NCI-H524 treated with DMSO at 0.1 percent for 48 hours (cell line): ENCODE measurements at regions not wholly inside any gene's neighbourhood (a gene's known extent, or its start where the extent isn't known, plus 50 kb on each side); places are given as distances from the start of the nearest gene placed in this dataset.
"Not testable (repeated sequence)": the region's sequence is repeated elsewhere in the genome, so short reads cannot be mapped to it uniquely, and the experiment has no call there.

ENCODE experiments used
- DNase-seq: peaks from one replicate; lab custom pipeline; 2025; lab: John Stamatoyannopoulos, UW

- DNase-seq, result no peak
These were observed 120.5 kb downstream of the PHETA1 start for GRCh38 chr12:111248236-111249017.

- no peak for DNase-seq
These were observed 121.7 kb downstream of the PHETA1 start for GRCh38 chr12:111247083-111247783.

GRCh38 chr12:111246477-111247011, 122.4 kb downstream of the PHETA1 start:
- no peak for DNase-seq

DNA sequence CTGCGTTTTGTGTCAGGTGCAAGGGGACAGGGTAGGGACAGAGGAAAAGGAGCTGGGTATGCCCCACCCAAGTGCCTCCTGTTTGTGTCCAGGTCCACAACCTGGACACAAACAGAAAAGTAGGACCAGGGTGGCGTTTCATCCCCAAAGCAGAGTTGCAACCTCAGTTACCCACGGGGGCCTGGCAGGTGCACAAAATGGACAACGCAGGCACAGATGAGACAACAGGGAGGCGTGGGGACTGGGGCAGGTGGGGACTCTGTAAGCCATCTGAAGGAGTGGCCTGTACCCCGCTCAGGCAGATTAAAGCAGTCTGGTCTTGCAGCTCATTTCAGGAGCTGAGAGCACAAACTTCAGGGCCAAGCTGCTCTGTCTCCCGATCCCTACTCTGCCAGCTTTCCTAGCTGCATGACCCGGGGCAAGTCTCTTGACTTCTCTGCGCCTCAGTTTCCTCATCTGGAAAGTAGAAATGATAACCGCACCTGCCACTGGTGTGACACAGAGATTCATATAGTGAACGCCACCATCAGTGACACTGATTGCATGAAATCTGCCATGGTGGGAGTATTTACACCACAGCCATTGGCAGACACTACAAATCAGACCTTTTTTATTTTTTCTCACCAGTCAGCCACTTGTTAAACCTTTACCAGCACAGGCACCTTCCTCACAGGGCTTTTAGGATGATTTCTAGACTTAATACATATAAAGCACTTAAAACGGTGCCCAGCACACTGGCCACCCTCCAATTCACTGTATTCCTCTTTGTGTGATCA, 123.0 kb downstream of the PHETA1 start:
- DNase-seq, result no peak

GRCh38 chr12:111244673-111245072, 124.2 kb downstream of the PHETA1 start:
- no peak for DNase-seq

DNA sequence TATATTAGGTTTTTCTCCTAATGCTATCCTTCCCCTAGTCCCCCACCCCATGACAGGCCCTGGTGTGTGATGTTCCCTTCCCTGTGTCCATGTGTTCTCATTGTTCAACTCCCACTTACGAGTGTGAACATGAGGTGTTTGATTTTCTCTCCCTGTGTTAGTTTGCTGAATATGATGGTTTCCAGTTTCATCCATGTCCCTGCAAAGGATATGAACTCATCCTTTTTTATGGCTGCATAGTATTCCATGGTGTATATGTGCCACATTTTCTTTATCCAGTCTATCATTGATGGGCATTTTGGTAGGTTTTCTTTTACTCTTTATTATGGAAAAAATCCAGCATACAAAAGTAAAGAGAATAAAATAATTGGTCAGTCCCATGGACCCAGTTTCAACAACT, 126.1 kb downstream of the PHETA1 start:
- not testable (repeated sequence) for DNase-seq

DNA sequence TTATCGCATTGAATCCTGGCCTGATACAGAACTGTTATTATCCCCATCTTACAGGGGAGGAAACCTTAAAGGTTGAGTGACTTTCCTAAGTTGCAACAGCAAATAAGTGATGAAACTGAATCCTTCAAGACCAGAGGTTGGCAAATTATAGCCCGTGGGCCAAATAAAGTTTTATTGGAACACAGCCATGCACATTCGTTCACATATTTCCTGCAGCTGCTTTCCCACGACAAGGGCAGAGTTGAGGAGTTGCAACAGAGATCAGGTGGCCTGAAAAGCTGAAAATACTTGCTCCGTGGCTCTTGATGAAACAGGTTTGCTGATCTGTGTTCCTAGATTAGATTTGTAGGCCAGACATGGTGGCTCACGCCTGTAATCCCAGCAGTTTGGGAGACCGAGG, 126.7 kb downstream of the PHETA1 start:
- no peak for DNase-seq

- DNase-seq, result no peak
These were observed 128.5 kb downstream of the PHETA1 start for GRCh38 chr12:111240374-111240773.

- DNase-seq, result no peak
These were observed 129.7 kb downstream of the PHETA1 start for GRCh38 chr12:111239235-111239634.

DNA sequence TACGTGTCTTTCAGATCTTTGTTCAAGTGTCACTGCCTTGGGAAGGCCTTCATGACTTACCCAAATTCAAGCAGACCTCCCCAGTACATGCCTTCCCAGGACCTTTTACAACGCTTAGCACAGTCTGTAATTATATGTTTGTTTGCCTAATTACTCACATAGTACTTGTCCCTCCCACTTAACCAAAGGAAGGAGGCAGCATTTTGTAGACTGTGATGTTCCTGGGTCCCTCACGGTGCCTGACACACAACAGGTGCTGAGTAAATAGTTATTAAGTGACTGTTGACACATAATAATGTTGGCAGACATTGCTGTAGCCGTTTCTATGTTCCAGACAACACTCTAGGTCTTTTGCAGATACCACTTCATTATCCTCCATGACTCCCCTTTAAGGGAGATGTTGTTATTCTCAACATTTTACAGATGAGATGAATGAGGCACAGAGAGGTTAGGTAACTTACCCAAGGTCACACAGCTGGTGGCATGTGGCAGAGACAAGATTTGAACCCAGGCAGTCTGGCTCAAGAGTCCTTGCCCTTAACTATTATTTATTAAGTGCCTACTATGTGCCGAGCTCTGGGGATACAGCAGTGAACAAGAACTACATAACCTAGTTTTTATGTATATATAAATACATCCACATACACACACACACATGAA, 130.7 kb downstream of the PHETA1 start:
- DNase-seq, result no peak

GRCh38 chr12:111234491-111234890, 134.4 kb downstream of the PHETA1 start:
- not testable (repeated sequence) for DNase-seq

DNA sequence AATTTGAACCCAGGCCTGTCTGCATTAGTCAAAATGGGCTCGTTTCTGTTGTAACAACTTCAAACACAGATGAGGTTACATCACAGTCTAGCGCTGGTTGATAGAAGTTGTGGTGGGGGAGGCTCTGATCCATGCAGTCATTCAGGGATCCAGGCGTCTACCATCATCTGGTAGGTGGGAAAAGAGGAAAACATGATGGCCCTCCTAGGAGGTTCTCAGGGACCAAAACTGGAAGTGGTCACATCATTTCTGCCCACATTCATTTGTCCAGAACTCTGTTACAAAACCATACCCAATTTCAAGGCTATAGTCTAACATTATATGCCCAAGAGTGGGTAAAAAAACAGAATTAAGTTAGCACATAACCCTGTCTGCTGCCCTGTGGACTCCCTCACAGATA, 135.1 kb downstream of the PHETA1 start:
- DNase-seq, result no peak

GRCh38 chr12:111230649-111231048, 138.2 kb downstream of the PHETA1 start:
- no peak for DNase-seq

DNA sequence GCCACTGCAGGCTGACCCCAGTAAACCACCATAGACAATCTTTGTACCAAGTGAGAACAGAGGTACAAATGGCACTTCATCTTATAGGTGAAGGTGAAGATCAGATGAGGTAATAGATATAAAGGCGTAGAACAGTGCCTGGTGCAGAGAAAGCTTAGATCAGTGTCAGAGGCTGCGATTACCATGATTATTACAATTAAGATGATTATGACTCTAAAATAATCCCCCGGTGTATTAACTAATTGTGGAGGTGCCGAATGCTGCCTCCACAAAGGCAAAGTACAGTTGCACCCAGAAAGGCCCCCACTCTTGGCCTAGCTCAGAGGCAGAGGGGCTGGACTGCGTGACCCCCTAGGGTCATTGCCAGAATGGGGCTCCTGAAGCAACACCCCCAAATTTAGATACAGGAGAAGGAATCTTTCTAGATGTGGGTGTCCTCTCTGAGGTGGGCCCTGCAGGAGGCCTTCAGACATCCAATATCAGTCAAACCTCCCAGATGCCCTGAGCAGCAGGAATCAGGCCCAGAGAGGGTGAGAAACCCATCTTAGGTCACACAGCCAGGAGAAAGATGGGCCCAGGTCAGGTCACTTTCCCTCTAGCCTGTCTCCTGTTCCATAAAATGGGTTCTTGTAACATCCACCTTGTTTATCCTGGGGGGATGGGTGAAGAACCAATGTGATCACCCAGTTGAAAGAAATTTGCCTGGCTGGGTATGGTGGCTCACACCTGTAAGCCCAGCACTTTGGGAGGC, 139.8 kb downstream of the PHETA1 start:
- no peak for DNase-seq

DNA sequence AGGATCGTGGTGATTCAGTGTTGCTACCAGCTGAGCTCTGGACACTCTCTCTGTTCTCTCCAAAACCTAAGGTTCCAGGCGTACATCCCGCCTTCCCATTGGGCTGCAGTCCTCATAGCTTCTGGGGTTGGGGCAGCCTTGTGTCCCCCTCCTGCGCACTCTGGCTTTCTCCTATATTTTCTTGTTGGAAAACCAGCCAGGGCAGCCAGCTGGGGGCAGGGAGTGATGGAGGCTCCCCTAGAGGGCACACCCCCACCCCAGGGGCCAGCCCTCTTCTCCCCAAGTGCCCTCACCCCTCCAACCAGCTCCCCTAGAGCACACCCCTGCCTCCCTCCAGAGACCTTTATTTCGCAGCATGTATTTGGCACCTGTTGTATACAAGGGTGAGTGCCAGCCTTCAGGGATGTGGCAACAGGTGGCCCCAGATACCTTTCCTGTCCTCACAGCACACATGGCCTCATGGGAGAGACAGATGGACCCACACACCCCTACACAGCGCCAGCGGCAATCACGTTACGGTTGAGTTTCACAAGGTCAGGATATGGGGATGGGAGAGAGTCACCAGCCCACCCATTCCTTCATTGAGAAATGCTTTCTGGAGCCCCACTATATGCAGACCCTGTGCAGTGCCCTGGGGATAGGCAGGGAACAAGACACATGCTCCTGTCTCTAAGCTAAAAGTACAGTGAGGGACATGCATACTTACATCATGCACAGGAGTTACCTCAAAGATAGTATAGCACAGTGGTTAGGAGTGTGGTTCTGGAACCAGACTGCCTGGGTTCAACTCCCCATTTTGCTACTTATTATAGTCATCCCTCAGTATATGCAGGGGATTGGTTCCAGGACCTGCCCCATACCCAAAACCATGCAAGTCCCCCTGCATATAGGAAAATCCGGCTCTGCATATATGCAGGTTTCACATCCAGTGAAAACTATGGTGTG, 141.1 kb downstream of the PHETA1 start:
- DNase-seq, result no peak

GRCh38 chr12:111226680-111227079, 142.2 kb downstream of the PHETA1 start:
- no peak for DNase-seq

DNA sequence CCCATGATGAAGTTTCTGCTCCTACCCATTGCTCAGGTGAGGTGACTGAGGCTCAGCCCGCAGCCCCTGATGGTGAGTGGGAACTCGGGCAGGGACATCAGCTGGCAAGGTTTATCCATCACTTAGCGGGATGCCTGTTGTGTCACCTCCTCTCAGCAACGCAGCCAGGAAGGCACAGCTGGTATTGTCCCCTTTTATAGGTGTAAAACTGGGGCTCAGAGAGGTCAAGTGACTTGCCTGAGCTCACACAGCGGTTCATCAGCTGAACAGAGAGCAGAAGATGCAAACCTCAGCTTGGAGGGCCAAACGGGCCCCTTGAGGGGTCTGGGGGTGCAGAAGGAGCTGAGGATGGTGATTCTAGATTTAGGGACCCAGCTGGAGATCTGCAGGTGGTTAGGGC, 143.6 kb downstream of the PHETA1 start:
- DNase-seq, result no peak

DNA sequence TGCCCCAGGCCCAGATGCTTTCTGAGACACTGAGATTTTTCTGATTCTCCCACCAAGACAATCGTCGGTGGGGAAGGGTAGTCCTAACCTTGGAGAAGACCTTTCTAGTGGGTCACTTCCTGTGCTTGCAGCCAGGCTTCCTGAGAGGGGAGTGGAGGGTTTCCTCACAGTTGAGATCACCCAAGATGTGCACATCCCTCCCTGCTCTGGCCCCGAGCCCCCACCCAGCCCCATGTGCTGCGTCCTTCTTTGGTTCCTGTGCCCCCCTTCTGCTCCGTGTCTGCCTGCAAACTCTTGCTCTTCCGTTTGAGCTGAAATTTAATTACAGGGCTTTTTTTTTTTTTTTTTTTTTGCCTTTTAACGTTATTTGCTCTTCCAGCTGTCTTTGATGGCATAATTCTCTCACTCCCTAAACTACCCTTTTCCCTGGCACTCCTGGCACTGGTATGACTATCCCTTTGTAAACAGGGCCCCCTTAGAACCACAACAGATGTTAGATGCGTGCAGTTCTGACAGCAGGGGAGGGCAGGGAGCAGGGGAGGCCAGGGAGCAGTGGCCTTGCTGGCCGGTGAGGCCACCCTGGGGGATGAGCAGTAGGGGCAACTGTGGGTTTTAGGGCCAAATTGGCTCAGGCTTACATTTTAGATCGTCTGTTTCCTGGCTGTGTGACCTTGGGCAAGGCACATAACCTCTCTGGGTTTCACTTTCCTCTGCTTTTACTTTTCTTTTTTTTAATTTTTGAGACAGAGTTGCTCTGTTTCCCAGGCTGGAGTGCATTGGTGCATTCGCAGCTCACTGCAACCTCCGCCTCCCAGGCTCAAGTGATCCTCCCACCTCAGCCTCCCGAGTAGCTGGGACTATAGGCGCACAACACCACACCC, 144.5 kb downstream of the PHETA1 start:
- DNase-seq, result no peak

DNA sequence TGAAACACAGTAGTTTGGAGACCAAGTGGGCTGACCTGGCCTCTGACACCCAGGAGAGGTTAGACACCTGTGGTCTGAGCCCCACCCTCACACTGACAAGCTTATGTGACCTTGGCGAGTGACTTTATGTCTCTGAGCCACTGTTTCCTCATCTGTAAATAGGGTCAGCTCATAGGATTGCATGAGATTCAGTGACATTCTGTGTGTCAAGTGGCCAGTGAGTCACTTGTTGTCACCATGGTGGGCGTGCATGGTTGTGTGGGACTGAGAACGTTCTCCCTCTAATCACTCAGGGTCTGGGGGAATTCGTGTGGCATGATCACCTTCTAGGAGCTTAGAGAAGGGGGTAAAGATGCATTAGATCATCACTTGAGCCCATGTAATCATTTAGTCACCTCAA, 146.4 kb downstream of the PHETA1 start:
- DNase-seq, result no peak
